NCI-H748 (cell line): ENCODE measurements at regions not wholly inside any gene's neighbourhood (a gene's known extent, or its start where the extent isn't known, plus 50 kb on each side); places are given as distances from the start of the nearest gene placed in this dataset.
"Not testable (repeated sequence)": the region's sequence is repeated elsewhere in the genome, so short reads cannot be mapped to it uniquely, and the experiment has no call there.

ENCODE experiments used
- DNase-seq: peaks from one replicate; lab custom pipeline; 2025; ENCODE audit not compliant: unreplicated experiment; lab: John Stamatoyannopoulos, UW

- no peak for DNase-seq
These were observed 146.6 kb upstream of the TPM1 start for GRCh38 chr15:62895905-62896316.

- DNase-seq: no peak
These were observed 146.1 kb upstream of the TPM1 start for GRCh38 chr15:62896380-62896866.

- DNase-seq: no peak
These were observed 145.5 kb upstream of the TPM1 start for GRCh38 chr15:62896969-62897486.

GRCh38 chr15:62897634-62898033 lies 144.9 kb upstream of the TPM1 start:
- DNase-seq: no peak

GRCh38 chr15:62899090-62899493 lies 143.5 kb upstream of the TPM1 start:
- DNase-seq: no peak

- DNase-seq: no peak
These were observed 142.3 kb upstream of the TPM1 start for GRCh38 chr15:62900071-62900802.

- DNase-seq: no peak
These were observed 141.5 kb upstream of the TPM1 start for GRCh38 chr15:62901087-62901486.

GRCh38 chr15:62901909-62902546 lies 140.5 kb upstream of the TPM1 start:
- no peak for DNase-seq

- no peak for DNase-seq
These were observed 139.7 kb upstream of the TPM1 start for GRCh38 chr15:62902821-62903220.

- DNase-seq: no peak
These were observed 139.1 kb upstream of the TPM1 start for GRCh38 chr15:62903437-62903836.

GRCh38 chr15:62904041-62904910 lies 138.3 kb upstream of the TPM1 start:
- DNase-seq: no peak

- DNase-seq: no peak
These were observed 135.9 kb upstream of the TPM1 start for GRCh38 chr15:62906627-62907026.

- DNase-seq: no peak
These were observed 135.3 kb upstream of the TPM1 start for GRCh38 chr15:62907275-62907674.

- not testable (repeated sequence) for DNase-seq
These were observed 134.2 kb upstream of the TPM1 start for GRCh38 chr15:62908341-62908740.

GRCh38 chr15:62909257-62909656 lies 133.3 kb upstream of the TPM1 start:
- no peak for DNase-seq

- no peak for DNase-seq
These were observed 130.3 kb upstream of the TPM1 start for GRCh38 chr15:62912282-62912681.

- DNase-seq: no peak
These were observed 129.7 kb upstream of the TPM1 start for GRCh38 chr15:62912808-62913207.

- no peak for DNase-seq
These were observed 129.3 kb upstream of the TPM1 start for GRCh38 chr15:62913246-62913645.

- no peak for DNase-seq
These were observed 128.0 kb upstream of the TPM1 start for GRCh38 chr15:62914461-62915079.

GRCh38 chr15:62920682-62921502 lies 121.7 kb upstream of the TPM1 start:
- DNase-seq: no peak
